SK-N-SH treated with all-trans-retinoic acid at 6 μM for 48 hours (cell line): ENCODE measurements at regions not wholly inside any gene's neighbourhood (a gene's known extent, or its start where the extent isn't known, plus 50 kb on each side); places are given as distances from the start of the nearest gene placed in this dataset.
A peak's percentile ranks its signal among the peaks of the same experiment; 100 is the strongest.

Source experiments
- ATAC-seq: fragments of 200-7000 bp; cut with Tn5 transposase; 3 replicates; pipeline ENCODE4 v1.9.1; 2020; ENCODE audit warnings: mild to moderate bottlenecking, moderate library complexity
- ARNTL ChIP-seq: fragments of 450-650 bp; formaldehyde crosslinking; IDR thresholded peaks from 2 replicates; pipeline ENCODE4 v1.5.0; 2020; ENCODE audit warnings: low read depth, mild to moderate bottlenecking, moderate library complexity, borderline replicate concordance
- BACH2 ChIP-seq: fragments of 250-450 bp; sonication (Bioruptor Pico); IDR thresholded peaks from 2 replicates; pipeline ENCODE4 v1.9.0; 2021; ENCODE audit warnings: mild to moderate bottlenecking, borderline replicate concordance
- CREB5 ChIP-seq: fragments of 250-450 bp; sonication (Bioruptor Pico); IDR thresholded peaks from 2 replicates; pipeline ENCODE4 v1.5.1; 2020; ENCODE audit warnings: low read depth, mild to moderate bottlenecking, moderate library complexity
- CSDC2 ChIP-seq: fragments of 250-450 bp; sonication (Bioruptor Pico); IDR thresholded peaks from 2 replicates; pipeline ENCODE4 v1.5.0; 2020; ENCODE audit warnings: mild to moderate bottlenecking, moderate library complexity
- ESRRG ChIP-seq: fragments of 250-450 bp; sonication (Bioruptor Pico); IDR thresholded peaks from 2 replicates; pipeline ENCODE4 v1.6.1; 2021; ENCODE audit warnings: mild to moderate bottlenecking
- GLIS3 ChIP-seq: fragments of 250-450 bp; sonication (Bioruptor Pico); IDR thresholded peaks from 2 replicates; pipeline ENCODE4 v1.5.0; 2020; ENCODE audit warnings: mild to moderate bottlenecking, moderate library complexity
- ISL1 ChIP-seq: fragments of 250-450 bp; sonication (Bioruptor Pico); IDR thresholded peaks from 2 replicates; pipeline ENCODE4 v2.1.2; 2022; ENCODE audit warnings: mild to moderate bottlenecking, moderate library complexity
- OSR1 ChIP-seq: fragments of 250-450 bp; sonication (Bioruptor Pico); IDR thresholded peaks from 2 replicates; pipeline ENCODE4 v1.8.0; 2022; ENCODE audit warnings: moderate library complexity, mild to moderate bottlenecking, inconsistent platforms
- PATZ1 ChIP-seq: fragments of 250-450 bp; sonication (Bioruptor Pico); IDR thresholded peaks from 2 replicates; pipeline ENCODE4 v1.8.0; 2020; ENCODE audit warnings: mild to moderate bottlenecking, moderate library complexity, borderline replicate concordance
- POU6F1 ChIP-seq: fragments of 250-450 bp; sonication (Bioruptor Pico); IDR thresholded peaks from 2 replicates; pipeline ENCODE4 v1.8.0; 2021; ENCODE audit warnings: low read depth, mild to moderate bottlenecking, moderate library complexity, borderline replicate concordance
- PPARA ChIP-seq: fragments of 250-450 bp; sonication (Bioruptor Pico); IDR thresholded peaks from 2 replicates; pipeline ENCODE4 v1.5.0; 2020; ENCODE audit warnings: mild to moderate bottlenecking, borderline replicate concordance
- RARB ChIP-seq: fragments of 250-450 bp; sonication (Bioruptor Pico); IDR thresholded peaks from 2 replicates; pipeline ENCODE4 v1.8.0; 2021; ENCODE audit warnings: mild to moderate bottlenecking, moderate library complexity
- SNAI2 ChIP-seq: fragments of 250-450 bp; sonication (Bioruptor Pico); IDR thresholded peaks from 2 replicates; pipeline ENCODE4 v1.5.0; 2020; ENCODE audit warnings: mild to moderate bottlenecking, moderate library complexity
- TCF4 ChIP-seq: fragments of 250-450 bp; sonication (Bioruptor Pico); IDR thresholded peaks from 2 replicates; pipeline ENCODE4 v1.8.0; 2021; ENCODE audit warnings: mild to moderate bottlenecking, moderate library complexity, borderline replicate concordance
- TOX ChIP-seq: fragments of 250-450 bp; sonication (Bioruptor Pico); IDR thresholded peaks from 2 replicates; pipeline ENCODE4 v1.8.0; 2021; ENCODE audit warnings: mild to moderate bottlenecking, moderate library complexity, borderline replicate concordance
- TSHZ2 ChIP-seq: fragments of 250-450 bp; sonication (Bioruptor Pico); IDR thresholded peaks from 2 replicates; pipeline ENCODE4 v1.5.0; 2020; ENCODE audit warnings: mild to moderate bottlenecking, moderate library complexity
- ZFP3 ChIP-seq: fragments of 250-450 bp; sonication (Bioruptor Pico); IDR thresholded peaks from 2 replicates; pipeline ENCODE4 v1.5.0; 2020; ENCODE audit warnings: mild to moderate bottlenecking, moderate library complexity
- ZFP30 ChIP-seq: fragments of 450-650 bp; formaldehyde crosslinking; IDR thresholded peaks from 2 replicates; pipeline ENCODE4 v1.5.0; 2022; ENCODE audit warnings: mild to moderate bottlenecking, moderate library complexity
- ZNF565 ChIP-seq: fragments of 450-650 bp; formaldehyde crosslinking; conservative IDR thresholded peaks from 2 replicates; pipeline ENCODE4 v1.5.0; 2020; ENCODE audit warnings: low read depth, mild to moderate bottlenecking, moderate library complexity
- ZNF70 ChIP-seq: fragments of 450-650 bp; formaldehyde crosslinking; IDR thresholded peaks from 2 replicates; pipeline ENCODE4 v1.5.0; 2020; ENCODE audit warnings: mild to moderate bottlenecking, moderate library complexity
- ZNF8 ChIP-seq: fragments of 450-650 bp; formaldehyde crosslinking; IDR thresholded peaks from 2 replicates; pipeline ENCODE4 v1.5.0; 2020; ENCODE audit warnings: mild to moderate bottlenecking, moderate library complexity

DNA sequence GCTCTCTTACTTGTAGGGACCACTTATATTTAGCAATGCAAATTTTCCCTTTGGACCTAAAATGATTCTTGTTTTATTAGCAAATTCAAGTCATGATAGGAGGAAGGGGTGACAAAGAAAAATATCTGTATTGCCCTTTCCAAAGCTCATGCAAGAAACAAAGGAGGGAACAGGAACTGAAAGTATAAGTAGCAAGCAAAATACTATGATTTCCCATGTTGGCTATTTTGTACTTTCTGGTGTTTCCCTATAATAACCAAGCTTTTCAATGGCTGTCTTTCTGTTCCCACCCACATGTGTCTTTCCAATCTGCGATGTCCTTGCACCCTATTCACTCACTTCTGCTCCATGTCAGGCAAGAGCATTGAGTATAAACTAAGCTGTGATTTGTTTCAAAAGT is 279.7 kb downstream of the RNF144A start:
- TF ChIP-seq CREB5 (CRISPR knock-in tag) (no peak), ZFP3 (CRISPR knock-in tag) (no peak), BACH2 (CRISPR knock-in tag) (no peak), ARNTL (CRISPR knock-in tag) (no peak), TOX (no peak), TCF4 (CRISPR knock-in tag) (no peak), ISL1 (CRISPR knock-in tag) (no peak)
- ATAC-seq, result no peak

- no peak for TF ChIP-seq PATZ1 (CRISPR knock-in tag)
- no peak for TF ChIP-seq PPARA (CRISPR knock-in tag)
- TF ChIP-seq POU6F1, result no peak
- TF ChIP-seq ZNF70 (CRISPR knock-in tag), result no peak
- no peak for TF ChIP-seq ZNF565 (CRISPR knock-in tag)
- TF ChIP-seq ZFP30 (CRISPR knock-in tag), result no peak
- TF ChIP-seq TSHZ2 (CRISPR knock-in tag), result no peak
- TF ChIP-seq ZNF8, result no peak
- TF ChIP-seq RARB (CRISPR knock-in tag), result no peak
- no peak for TF ChIP-seq OSR1 (CRISPR knock-in tag)
- TF ChIP-seq ESRRG (CRISPR knock-in tag), result no peak
- no peak for TF ChIP-seq GLIS3 (CRISPR knock-in tag)
- no peak for TF ChIP-seq TCF4 (CRISPR knock-in tag)
- no peak for TF ChIP-seq TOX
- no peak for TF ChIP-seq CSDC2 (CRISPR knock-in tag)
- no peak for ATAC-seq
Measured at GRCh38 chr2:7201851-7202250, 284.6 kb downstream of the RNF144A start.

DNA sequence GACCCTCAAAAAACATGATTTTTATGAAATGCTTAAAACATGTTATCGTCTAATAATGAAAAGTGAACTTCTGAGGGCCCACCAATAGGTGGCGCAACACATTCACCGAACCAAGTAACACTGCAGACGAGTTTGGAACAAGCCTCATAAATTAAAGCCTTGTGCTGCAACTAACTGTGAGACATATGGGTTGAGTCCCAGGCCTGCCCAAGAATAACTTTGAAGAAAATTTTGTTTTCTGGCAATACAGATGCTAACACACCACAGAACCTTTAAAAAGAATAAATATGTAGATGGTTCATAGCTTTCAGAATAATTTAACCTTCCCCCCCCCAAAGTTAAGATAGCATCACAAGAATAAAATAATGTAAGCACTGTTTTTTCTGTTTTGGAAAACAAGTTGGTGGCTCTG is 285.9 kb downstream of the RNF144A start:
- TF ChIP-seq ZFP30 (CRISPR knock-in tag) (no peak), ISL1 (CRISPR knock-in tag) (peak; percentile 15; the same call in 1 of the 2 replicates), TCF4 (CRISPR knock-in tag) (no peak; the same call in 1 of the 2 replicates), ESRRG (CRISPR knock-in tag) (no peak), ZNF8 (no peak), SNAI2 (CRISPR knock-in tag) (no peak), PATZ1 (CRISPR knock-in tag) (no peak), BACH2 (CRISPR knock-in tag) (no peak), GLIS3 (CRISPR knock-in tag) (no peak), CSDC2 (CRISPR knock-in tag) (peak; percentile 68; the same call in 1 of the 2 replicates), PPARA (CRISPR knock-in tag) (no peak), ZNF70 (CRISPR knock-in tag) (no peak)
- peak; percentile 97 for ATAC-seq
